DND-41 (cell line): ENCODE measurements at regions not wholly inside any gene's neighbourhood (a gene's known extent, or its start where the extent isn't known, plus 50 kb on each side); places are given as distances from the start of the nearest gene placed in this dataset.
"Not testable (repeated sequence)": the region's sequence is repeated elsewhere in the genome, so short reads cannot be mapped to it uniquely, and the experiment has no call there.

Experiments
- ATAC-seq: fragments of 200-7000 bp; cut with Tn5 transposase; 3 replicates; pipeline ENCODE4 v1.9.1; 2021; ENCODE audit warnings: low read depth; ENCODE audit not compliant: insufficient read depth
- DNase-seq: peaks from one replicate; pipeline ENCODE4 v3.0.0-alpha.2; 2020
- H2AFZ ChIP-seq: 2 replicates; pipeline ENCODE4 v1.6.0; 2012; ENCODE audit warnings: low read depth, low read length
- H3K27ac ChIP-seq: 2 replicates; pipeline ENCODE4 v1.5.1; 2012; ENCODE audit warnings: low read length, inconsistent platforms
- H3K27me3 ChIP-seq: fragments of 200-600 bp; sonication (generic); 2 replicates; pipeline ENCODE4 v1.6.0; 2012; ENCODE audit warnings: low read length, mild to moderate bottlenecking, inconsistent platforms; ENCODE audit not compliant: insufficient read depth, poor library complexity
- H3K36me3 ChIP-seq: 2 replicates; pipeline ENCODE4 v1.5.1; 2012; ENCODE audit warnings: low read length, inconsistent platforms; ENCODE audit not compliant: insufficient read depth
- H3K4me1 ChIP-seq: 2 replicates; pipeline ENCODE4 v1.5.1; 2012; ENCODE audit warnings: mild to moderate bottlenecking, low read length; ENCODE audit not compliant: insufficient read depth
- H3K4me2 ChIP-seq: 2 replicates; pipeline ENCODE4 v1.6.0; 2012; ENCODE audit warnings: mild to moderate bottlenecking, moderate library complexity, low read length, inconsistent platforms; ENCODE audit not compliant: insufficient read depth
- H3K4me3 ChIP-seq, 2 experiments: fragments of 200-600 bp in 1 of 2; shearing (Covaris generic) in 1 of 2; 2 replicates each; pipeline ENCODE4 v1.5.1; 2012 to 2016; ENCODE audit warnings: inconsistent platforms in 2 of 2, low read length in 2 of 2, mild to moderate bottlenecking in 2 of 2, low read depth in 1 of 2, moderate library complexity in 1 of 2
- H3K79me2 ChIP-seq: 2 replicates; pipeline ENCODE4 v1.6.0; 2012; ENCODE audit warnings: low read length, inconsistent platforms; ENCODE audit not compliant: insufficient read depth
- H3K9ac ChIP-seq: 2 replicates; pipeline ENCODE4 v1.6.0; 2012; ENCODE audit warnings: low read depth, mild to moderate bottlenecking, inconsistent platforms, low read length, moderate library complexity
- H3K9me3 ChIP-seq: 2 replicates; pipeline ENCODE4 v1.5.1; 2012; ENCODE audit warnings: low read length, moderate library complexity, mild to moderate bottlenecking, inconsistent platforms; ENCODE audit not compliant: insufficient read depth, severe bottlenecking
- H4K20me1 ChIP-seq: 2 replicates; pipeline ENCODE4 v1.6.0; 2012; ENCODE audit warnings: low read length; ENCODE audit not compliant: insufficient read depth
- CTCF ChIP-seq: IDR thresholded peaks from 2 replicates; pipeline ENCODE4 v1.5.1; 2012; ENCODE audit warnings: borderline replicate concordance, low read length, moderate library complexity, mild to moderate bottlenecking; ENCODE audit not compliant: poor library complexity, severe bottlenecking; ENCODE audit errors: extremely low read depth
- EZH2 ChIP-seq: IDR thresholded peaks from 3 replicates; pipeline ENCODE4 v1.6.1; 2012; ENCODE audit warnings: borderline replicate concordance, low read depth, mild to moderate bottlenecking, moderate library complexity, low read length, inconsistent platforms; ENCODE audit not compliant: severe bottlenecking

- Histone ChIP-seq H2AFZ (no peak overlapping the region), H3K4me1 (no peaks in the 10 kb centered on the region), H3K9ac (no peak overlapping the region), H3K9me3 (no peaks in the 10 kb centered on the region), H3K4me3 (no peak overlapping the region), H3K27ac (no peak overlapping the region), H3K79me2 (no peaks in the 10 kb centered on the region), H3K27me3 (no peaks in the 10 kb centered on the region), H4K20me1 (no peaks in the 10 kb centered on the region), H3K36me3 (no peaks in the 10 kb centered on the region), H3K4me2 (no peak overlapping the region)
- no peak for ATAC-seq
- no peak for DNase-seq
- no peak for TF ChIP-seq EZH2
- no peak for TF ChIP-seq CTCF
These were observed 91.5 kb downstream of the SPRY4 start for GRCh38 chr5:142233083-142234032.

GRCh38 chr5:142230949-142231348 is 93.9 kb downstream of the SPRY4 start:
- ATAC-seq: not testable (repeated sequence)

GRCh38 chr5:142225141-142225540 is 99.7 kb downstream of the SPRY4 start:
- ATAC-seq: no peak
- Histone ChIP-seq H3K27ac (no peak overlapping the region), H3K9me3 (no peaks in the 10 kb centered on the region), H3K79me2 (no peaks in the 10 kb centered on the region), H3K9ac (no peak overlapping the region), H3K27me3 (no peaks in the 10 kb centered on the region), H3K36me3 (no peaks in the 10 kb centered on the region), H3K4me3 (no peak overlapping the region), H3K4me1 (peaks cover 14% of the 10 kb centered on the region), H3K4me2 (no peak overlapping the region), H2AFZ (no peak overlapping the region), H4K20me1 (no peaks in the 10 kb centered on the region)
- TF ChIP-seq CTCF (no peak), EZH2 (no peak)
- DNase-seq: no peak

More at GRCh38 chr5:142230949-142231348, 93.9 kb downstream of the SPRY4 start:
- H2AFZ ChIP-seq, H3K4me2 ChIP-seq, H3K27ac ChIP-seq, H3K4me1 ChIP-seq, H4K20me1 ChIP-seq, DNase-seq, H3K27me3 ChIP-seq, H3K36me3 ChIP-seq, H3K79me2 ChIP-seq, H3K9me3 ChIP-seq, H3K9ac ChIP-seq, H3K4me3 ChIP-seq: not testable (repeated sequence)

GRCh38 chr5:142222866-142223558 is 101.8 kb downstream of the SPRY4 start:
- no peak overlapping the region for H3K4me3 ChIP-seq

More at GRCh38 chr5:142222866-142223558, 101.8 kb downstream of the SPRY4 start:
- H3K9me3 ChIP-seq: no peaks in the 10 kb centered on the region
- no peak overlapping the region for H2AFZ ChIP-seq
- no peak for ATAC-seq
- no peaks in the 10 kb centered on the region for H4K20me1 ChIP-seq
- no peak for DNase-seq
- H3K79me2 ChIP-seq: no peaks in the 10 kb centered on the region
- no peak overlapping the region for H3K4me2 ChIP-seq
- no peak overlapping the region for H3K27ac ChIP-seq
- peaks cover 14% of the 10 kb centered on the region for H3K4me1 ChIP-seq
- H3K36me3 ChIP-seq: no peaks in the 10 kb centered on the region
- H3K27me3 ChIP-seq: no peaks in the 10 kb centered on the region
- H3K9ac ChIP-seq: no peak overlapping the region
- TF ChIP-seq CTCF: no peak
- no peak for TF ChIP-seq EZH2
